Activated T-cell treated with anti-CD3 and anti-CD28 coated beads, Interleukin-2, amount 50 U/mL, for 72 hours (primary cell): ENCODE measurements at regions not wholly inside any gene's neighbourhood (a gene's known extent, or its start where the extent isn't known, plus 50 kb on each side); places are given as distances from the start of the nearest gene placed in this dataset.

Experiments
- ATAC-seq, 2 donors: fragments of 150-1000 bp; cut with Tn5 transposase; replicated peaks in 1 of 2; 2 replicates each; pipeline ENCODE4 v1.10.0; 2021; ENCODE audit warnings: moderate library complexity in 2 of 2, mild to moderate bottlenecking in 1 of 2
- DNase-seq, 2 donors: peaks; one replicate each; pipeline ENCODE4 v3.0.0; 2021 to 2022; ENCODE audit warnings: mixed read lengths in 1 of 2
- H3K27ac Mint-ChIP-seq: one replicate; pipeline ENCODE4 v1.8.0; 2022; ENCODE audit warnings: mild to moderate bottlenecking, moderate library complexity, mixed read lengths
- H3K27me3 Mint-ChIP-seq: one replicate; pipeline ENCODE4 v1.8.0; 2022; ENCODE audit warnings: low read depth, mixed read lengths
- H3K36me3 Mint-ChIP-seq, 2 donors: one replicate each; pipeline ENCODE4 v1.8.0; 2022; ENCODE audit warnings: mixed read lengths in 2 of 2, mild to moderate bottlenecking in 1 of 2; ENCODE audit not compliant: insufficient read depth in 2 of 2
- H3K4me1 Mint-ChIP-seq: one replicate; pipeline ENCODE4 v1.8.0; 2022; ENCODE audit warnings: low read depth, mixed read lengths
- H3K4me3 Mint-ChIP-seq, 2 donors: one replicate each; pipeline ENCODE4 v1.8.0; 2022; ENCODE audit warnings: mild to moderate bottlenecking in 2 of 2, mixed read lengths in 2 of 2, moderate library complexity in 2 of 2
- H3K9me3 Mint-ChIP-seq, 2 donors: one replicate each; pipeline ENCODE4 v1.8.0; 2022; ENCODE audit warnings: mixed read lengths in 2 of 2

DNA sequence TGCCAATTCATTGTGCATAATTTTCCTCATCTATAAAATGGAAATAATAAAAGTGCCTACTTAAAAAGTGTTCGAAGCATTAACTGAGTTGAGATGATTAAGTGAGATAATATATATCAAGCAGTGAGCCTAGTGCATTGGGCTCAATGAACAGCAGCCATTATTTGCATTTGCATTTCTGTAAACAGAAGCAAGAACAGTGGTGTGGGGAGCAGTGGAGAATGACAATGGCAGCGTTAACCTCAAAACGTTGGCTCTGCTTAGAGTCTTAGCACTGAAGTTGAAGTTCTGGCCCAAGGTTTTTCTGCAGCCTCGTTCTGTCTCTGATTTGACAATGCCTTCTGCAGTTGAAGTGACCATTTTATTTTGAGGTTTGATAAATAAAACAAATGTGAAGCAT, 466.3 kb upstream of the ONECUT1 start:
- H3K9me3 Mint-ChIP-seq: no peaks in the 10 kb centered on the region
- no peaks in the 10 kb centered on the region for H3K27me3 Mint-ChIP-seq
- ATAC-seq: no peak
- H3K4me3 Mint-ChIP-seq: no peak overlapping the region
- no peak overlapping the region for H3K27ac Mint-ChIP-seq
- no peaks in the 10 kb centered on the region for H3K36me3 Mint-ChIP-seq
- no peaks in the 10 kb centered on the region for H3K4me1 Mint-ChIP-seq
- DNase-seq: no peak

DNA sequence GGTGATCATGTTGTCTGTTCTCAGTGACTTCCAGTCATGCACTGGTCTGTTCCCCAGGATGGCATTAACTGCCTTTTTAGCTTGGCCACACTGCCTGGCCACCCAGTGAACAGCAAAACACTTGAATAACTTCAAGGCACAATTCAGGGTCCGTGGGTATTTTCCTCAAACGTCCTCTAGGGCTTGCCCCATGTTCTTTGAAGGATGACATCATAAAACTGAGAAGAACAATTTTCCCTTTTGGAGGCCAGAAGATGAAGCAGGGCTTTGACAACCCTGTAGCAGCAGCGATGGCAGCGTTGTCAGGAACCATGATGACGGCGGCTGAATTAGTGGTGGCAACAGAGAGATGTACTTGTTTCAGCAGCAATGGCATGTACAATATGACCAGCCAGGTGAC, 465.9 kb upstream of the ONECUT1 start:
- no peaks in the 10 kb centered on the region for H3K27me3 Mint-ChIP-seq
- no peaks in the 10 kb centered on the region for H3K36me3 Mint-ChIP-seq
- no peak overlapping the region for H3K27ac Mint-ChIP-seq
- H3K4me3 Mint-ChIP-seq: no peak overlapping the region
- no peaks in the 10 kb centered on the region for H3K9me3 Mint-ChIP-seq
- ATAC-seq (no peak), DNase-seq (no peak)
- no peaks in the 10 kb centered on the region for H3K4me1 Mint-ChIP-seq

DNA sequence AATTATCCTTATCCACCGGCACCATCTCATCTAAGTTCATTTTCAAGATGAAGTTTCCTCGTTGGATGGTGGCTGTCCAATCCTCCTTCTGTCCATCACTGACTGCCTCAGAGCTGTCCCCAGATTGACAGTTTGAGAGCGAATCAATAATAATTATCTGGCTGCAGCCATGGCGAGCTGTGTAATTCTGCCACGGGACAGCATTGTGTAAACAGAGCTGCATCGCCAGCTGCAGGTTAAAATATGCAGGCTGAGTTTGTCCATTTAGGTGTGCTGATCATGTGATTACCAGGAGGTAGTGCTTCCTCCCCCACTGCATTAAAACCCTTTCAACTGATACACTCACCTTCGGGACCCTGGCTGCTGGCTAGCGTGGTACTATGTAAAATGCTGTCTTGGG, 461.9 kb upstream of the ONECUT1 start:
- Mint-ChIP-seq H3K9me3 (peaks cover 1% of the 10 kb centered on the region in 2 donors), H3K36me3 (peaks cover 0 to under 1% of the 10 kb centered on the region in 2 donors), H3K4me1 (no peaks in the 10 kb centered on the region), H3K27ac (no peak overlapping the region), H3K27me3 (no peaks in the 10 kb centered on the region), H3K4me3 (no peak overlapping the region)
- no peak for ATAC-seq
- DNase-seq: no peak

DNA sequence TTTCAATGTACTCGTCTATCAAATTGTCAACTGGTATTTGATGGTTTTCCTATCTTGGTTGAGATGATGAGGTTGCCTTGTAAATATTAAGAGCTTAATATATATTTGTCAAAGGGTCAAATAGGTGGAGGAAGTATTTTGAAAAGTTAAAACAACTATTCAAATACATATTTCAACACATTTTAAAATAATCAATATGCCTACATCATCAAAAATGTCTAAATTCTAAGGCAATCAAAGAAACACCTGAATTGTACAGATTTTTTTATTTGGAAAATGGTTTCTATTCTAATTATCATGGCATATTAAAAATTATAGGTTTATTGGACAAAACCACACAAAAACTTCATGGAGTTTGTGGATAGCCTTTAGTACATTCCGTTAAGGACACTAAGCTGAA, 461.4 kb upstream of the ONECUT1 start:
- Mint-ChIP-seq H3K27ac (no peak overlapping the region), H3K27me3 (no peaks in the 10 kb centered on the region), H3K4me3 (no peak overlapping the region), H3K4me1 (no peaks in the 10 kb centered on the region), H3K36me3 (peaks cover 0 to 1% of the 10 kb centered on the region in 2 donors), H3K9me3 (peaks cover 1 to 2% of the 10 kb centered on the region in 2 donors)
- ATAC-seq: no peak
- no peak for DNase-seq

DNA sequence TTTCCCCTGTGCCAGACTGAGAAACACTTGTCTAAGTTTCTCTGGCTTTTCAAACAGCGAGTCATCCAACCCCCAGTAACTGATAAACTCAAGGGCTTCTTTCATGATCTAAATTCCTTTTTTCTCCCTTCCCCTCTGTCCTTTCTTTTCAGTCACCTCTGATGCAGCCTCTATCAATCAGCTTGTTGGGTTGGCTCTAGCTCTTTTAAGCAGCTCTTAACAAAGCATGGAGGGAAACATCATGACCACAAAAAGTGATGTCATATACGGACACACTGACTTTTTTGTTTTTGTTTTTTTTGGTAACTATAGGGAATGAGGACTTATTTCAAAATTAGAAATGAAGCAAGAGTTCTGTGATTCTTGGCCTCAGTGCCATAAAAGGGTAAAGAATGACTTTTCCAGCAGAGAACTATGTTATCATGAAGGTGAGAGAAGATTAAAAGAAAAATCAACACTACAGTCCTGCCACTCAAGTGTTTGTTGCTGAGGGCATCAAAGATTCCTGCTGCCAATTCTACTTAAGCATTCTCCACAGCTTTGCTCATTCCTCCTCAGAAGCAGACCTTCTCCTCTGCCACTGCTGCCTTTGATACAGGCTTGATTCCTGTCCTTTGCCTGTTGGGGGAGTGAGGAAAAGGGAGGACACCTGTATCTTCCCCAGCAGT, 457.0 kb upstream of the ONECUT1 start:
- no peaks in the 10 kb centered on the region for H3K4me1 Mint-ChIP-seq
- peaks cover 0 to 1% of the 10 kb centered on the region in 2 donors for H3K36me3 Mint-ChIP-seq
- H3K27me3 Mint-ChIP-seq: no peaks in the 10 kb centered on the region
- no peak overlapping the region for H3K27ac Mint-ChIP-seq
- no peak for DNase-seq
- no peak for ATAC-seq
- H3K9me3 Mint-ChIP-seq: peaks cover 1 to 3% of the 10 kb centered on the region in 2 donors
- no peak overlapping the region for H3K4me3 Mint-ChIP-seq

DNA sequence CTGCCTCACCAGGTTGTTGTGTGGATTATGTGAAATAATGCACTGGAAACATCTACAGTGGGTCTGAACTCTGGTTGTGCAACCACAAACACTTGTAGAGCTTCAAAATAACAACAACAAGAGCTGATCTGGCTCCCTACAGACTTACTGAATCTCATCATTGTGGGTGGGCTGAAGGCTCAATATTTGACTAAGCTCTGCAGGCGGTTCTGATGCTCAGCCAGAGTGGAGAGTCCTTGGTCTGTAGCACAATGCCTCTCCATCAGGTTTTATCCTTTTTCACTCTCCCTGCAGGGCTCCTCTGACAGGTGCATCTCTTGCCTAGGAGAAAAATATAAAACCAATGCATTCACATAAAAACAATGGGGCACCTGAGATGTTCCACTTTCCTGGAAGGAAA, 456.3 kb upstream of the ONECUT1 start:
- no peak for ATAC-seq
- peaks cover 1 to 3% of the 10 kb centered on the region in 2 donors for H3K9me3 Mint-ChIP-seq
- H3K27me3 Mint-ChIP-seq: no peaks in the 10 kb centered on the region
- H3K36me3 Mint-ChIP-seq: peaks cover 0 to 1% of the 10 kb centered on the region in 2 donors
- DNase-seq: no peak
- no peak overlapping the region for H3K4me3 Mint-ChIP-seq
- no peak overlapping the region for H3K27ac Mint-ChIP-seq
- H3K4me1 Mint-ChIP-seq: no peaks in the 10 kb centered on the region

DNA sequence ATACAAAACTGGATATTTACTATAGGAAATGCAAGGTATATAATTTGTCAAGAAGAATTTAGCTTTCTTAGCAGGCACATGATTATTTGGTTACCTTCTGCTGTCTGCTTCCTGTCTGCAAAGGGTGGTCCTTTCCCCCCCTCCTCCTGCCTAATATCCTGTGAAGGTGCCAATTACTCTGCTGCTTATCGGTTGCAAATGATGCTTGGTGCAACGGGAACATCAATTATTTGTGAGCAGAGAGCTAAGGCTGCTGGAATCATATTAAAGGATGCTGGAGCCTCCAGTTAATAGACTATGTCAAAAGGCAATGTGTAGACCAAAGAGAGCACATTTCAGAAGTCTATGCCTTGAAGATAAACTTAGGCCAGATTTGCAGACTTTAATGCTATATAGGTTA, 443.7 kb upstream of the ONECUT1 start:
- Mint-ChIP-seq H3K4me3 (no peak overlapping the region), H3K36me3 (no peaks in the 10 kb centered on the region), H3K27ac (no peak overlapping the region), H3K27me3 (no peaks in the 10 kb centered on the region), H3K4me1 (no peaks in the 10 kb centered on the region), H3K9me3 (no peaks in the 10 kb centered on the region)
- DNase-seq (no peak), ATAC-seq (no peak)

DNA sequence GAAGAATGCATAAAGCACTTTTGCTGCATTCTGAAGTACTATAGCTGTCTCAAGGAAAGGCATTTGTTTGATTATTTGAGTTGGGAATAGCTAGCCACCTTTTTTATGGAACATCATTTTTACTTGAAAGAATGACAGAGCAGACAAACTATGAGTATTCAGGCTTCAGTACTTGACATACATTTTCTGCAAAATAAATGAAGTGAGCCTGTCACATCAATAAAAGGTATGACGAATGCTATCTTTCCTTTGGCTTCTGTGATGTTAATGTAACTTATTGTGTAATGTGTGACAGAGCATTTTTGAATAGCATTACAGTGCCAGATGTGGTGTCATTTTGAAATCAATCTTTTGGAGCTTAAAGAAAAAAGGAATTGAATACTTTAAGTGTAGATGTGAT, 440.3 kb upstream of the ONECUT1 start:
- Mint-ChIP-seq H3K27me3 (no peaks in the 10 kb centered on the region), H3K27ac (no peak overlapping the region), H3K9me3 (no peaks in the 10 kb centered on the region), H3K36me3 (no peaks in the 10 kb centered on the region), H3K4me3 (no peak overlapping the region), H3K4me1 (no peaks in the 10 kb centered on the region)
- DNase-seq (no peak), ATAC-seq (no peak)

DNA sequence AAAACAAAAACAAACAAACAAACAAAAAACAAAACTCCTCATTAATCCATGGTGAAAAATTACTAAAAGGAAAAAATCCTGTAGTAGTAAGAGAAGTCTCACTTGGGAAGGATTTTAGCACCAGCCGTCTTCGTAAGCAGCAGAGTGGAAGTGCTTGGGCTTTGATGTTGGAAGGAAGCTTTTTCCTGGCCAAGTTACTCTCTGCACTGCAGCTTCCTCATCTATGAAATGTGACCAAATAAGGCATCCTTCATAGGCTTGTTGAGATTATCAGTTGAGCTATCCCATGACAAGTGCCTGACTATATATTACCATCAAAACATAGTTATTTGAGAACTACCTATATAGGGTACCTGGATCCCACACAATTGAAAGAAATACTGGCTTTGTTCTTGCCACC, 436.4 kb upstream of the ONECUT1 start:
- H3K4me3 Mint-ChIP-seq: no peak overlapping the region
- H3K9me3 Mint-ChIP-seq: peaks cover 0 to 2% of the 10 kb centered on the region in 2 donors
- H3K36me3 Mint-ChIP-seq: no peaks in the 10 kb centered on the region
- no peaks in the 10 kb centered on the region for H3K27me3 Mint-ChIP-seq
- no peak overlapping the region for H3K27ac Mint-ChIP-seq
- no peak for DNase-seq
- H3K4me1 Mint-ChIP-seq: no peaks in the 10 kb centered on the region
- no peak for ATAC-seq

DNA sequence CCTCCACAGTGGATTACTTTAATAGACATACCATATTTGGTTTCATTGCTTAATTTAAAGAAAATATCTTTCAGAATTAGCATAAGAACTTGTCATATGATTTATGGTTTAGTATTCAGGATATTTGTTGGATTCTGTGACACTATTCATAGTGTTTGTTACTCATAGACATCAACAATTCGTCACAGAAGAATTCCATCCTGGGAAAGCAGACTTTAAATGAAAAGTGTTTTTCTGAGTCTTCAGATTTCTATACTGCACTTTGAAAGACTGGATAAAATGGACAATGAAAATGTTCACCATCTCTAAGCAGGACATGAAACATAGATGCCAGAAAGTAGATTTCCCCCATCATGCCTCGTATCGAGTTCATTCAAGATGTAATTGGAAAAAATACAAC, 435.6 kb upstream of the ONECUT1 start:
- H3K36me3 Mint-ChIP-seq: no peaks in the 10 kb centered on the region
- no peaks in the 10 kb centered on the region for H3K4me1 Mint-ChIP-seq
- H3K9me3 Mint-ChIP-seq: peaks cover 0 to 2% of the 10 kb centered on the region in 2 donors
- H3K27ac Mint-ChIP-seq: no peak overlapping the region
- no peaks in the 10 kb centered on the region for H3K27me3 Mint-ChIP-seq
- no peak for ATAC-seq
- DNase-seq: no peak
- no peak overlapping the region for H3K4me3 Mint-ChIP-seq

DNA sequence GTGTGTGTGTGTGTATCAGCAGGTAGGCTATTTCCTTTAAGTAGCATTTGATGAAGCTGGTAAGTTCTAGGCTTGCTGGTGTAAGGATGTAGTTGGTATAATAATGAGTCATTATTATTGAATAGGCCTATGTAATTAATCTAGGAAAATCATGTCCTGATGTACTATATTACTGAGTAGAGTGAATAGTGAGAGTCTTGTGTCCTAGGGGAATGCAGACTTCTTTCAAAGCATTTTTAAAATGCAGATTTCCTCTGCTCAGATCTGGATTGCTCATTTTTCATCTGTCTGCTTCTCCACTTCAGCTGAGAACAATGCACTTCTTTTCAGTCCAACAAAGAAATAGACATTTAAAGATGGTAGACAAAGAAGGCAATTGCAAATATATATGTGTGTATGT, 434.2 kb upstream of the ONECUT1 start:
- H3K27me3 Mint-ChIP-seq: no peaks in the 10 kb centered on the region
- H3K4me1 Mint-ChIP-seq: no peaks in the 10 kb centered on the region
- peaks cover 0 to 2% of the 10 kb centered on the region in 2 donors for H3K9me3 Mint-ChIP-seq
- H3K4me3 Mint-ChIP-seq: no peak overlapping the region
- H3K36me3 Mint-ChIP-seq: no peaks in the 10 kb centered on the region
- ATAC-seq: no peak
- no peak overlapping the region for H3K27ac Mint-ChIP-seq
- DNase-seq: no peak

DNA sequence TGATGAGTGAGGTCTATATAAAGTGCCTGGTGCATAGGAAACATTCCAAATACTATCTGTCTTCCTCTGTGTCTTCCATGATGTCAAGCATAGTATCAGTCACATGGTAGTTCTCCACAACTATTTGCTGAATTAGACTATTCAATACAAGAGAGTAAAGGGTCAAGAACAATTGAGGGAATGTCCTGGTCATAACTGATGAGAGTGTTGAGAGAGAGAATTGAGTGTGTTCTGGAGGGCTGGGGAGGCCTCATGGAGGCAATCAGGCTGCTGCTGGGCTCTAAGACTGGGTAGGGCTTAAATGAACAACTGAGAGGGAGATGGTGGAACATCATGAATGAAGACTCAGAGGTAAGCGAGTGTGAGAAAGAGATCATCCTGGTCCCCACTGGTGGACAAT, 433.7 kb upstream of the ONECUT1 start:
- Mint-ChIP-seq H3K27ac (no peak overlapping the region), H3K36me3 (no peaks in the 10 kb centered on the region)

DNA sequence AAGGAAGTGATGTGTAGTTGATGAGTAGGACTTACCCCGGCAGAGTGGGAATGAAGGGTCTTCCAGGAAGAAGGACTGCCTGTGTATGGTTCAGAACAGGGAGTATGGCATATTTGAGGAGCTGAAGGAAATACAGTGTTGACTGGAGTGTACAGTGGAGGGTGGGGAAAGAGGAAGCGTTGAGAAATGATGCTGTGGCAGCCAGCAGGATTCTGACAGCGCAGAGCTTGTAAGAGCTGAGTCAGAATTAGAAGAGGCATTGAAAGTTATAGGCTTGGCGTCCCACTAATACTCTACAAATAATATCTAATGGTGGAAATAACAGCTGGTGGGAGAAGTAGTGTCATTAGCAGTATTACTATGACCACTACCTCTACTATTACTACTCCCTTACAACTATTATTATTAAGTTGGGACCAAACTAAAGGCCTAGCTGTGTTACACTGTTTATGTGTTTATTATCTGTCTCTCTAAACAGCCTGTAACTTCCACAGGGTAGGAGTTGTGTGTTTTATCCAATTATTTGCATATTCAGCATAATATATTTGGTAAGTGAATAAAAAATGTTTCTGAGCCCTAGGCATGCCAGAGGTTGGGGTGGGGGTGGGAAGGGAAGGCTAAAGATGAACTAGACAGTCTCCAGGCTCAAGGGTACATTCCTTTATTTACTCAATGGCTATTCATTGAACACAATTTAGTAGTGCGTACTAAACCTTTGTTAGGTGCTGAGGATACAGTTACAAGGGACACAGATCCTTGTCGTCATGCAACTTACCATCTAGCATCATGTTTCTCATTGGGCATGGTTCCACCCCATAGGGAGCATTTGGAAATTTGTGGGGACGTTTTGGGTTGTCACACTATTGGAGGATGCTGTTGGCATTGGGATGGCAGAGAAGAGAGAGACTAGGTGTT, 428.8 kb upstream of the ONECUT1 start:
- no peaks in the 10 kb centered on the region for H3K4me1 Mint-ChIP-seq
- no peaks in the 10 kb centered on the region for H3K27me3 Mint-ChIP-seq
- no peak overlapping the region for H3K27ac Mint-ChIP-seq
- no peak overlapping the region for H3K4me3 Mint-ChIP-seq
- H3K9me3 Mint-ChIP-seq: peaks cover 0 to 2% of the 10 kb centered on the region in 2 donors
- DNase-seq (no peak), ATAC-seq (no peak)
- H3K36me3 Mint-ChIP-seq: no peaks in the 10 kb centered on the region

More for the DNA sequence above, 433.7 kb upstream of the ONECUT1 start:
- DNase-seq (no peak), ATAC-seq (no peak)
- Mint-ChIP-seq H3K4me1 (no peaks in the 10 kb centered on the region), H3K4me3 (no peak overlapping the region), H3K27me3 (no peaks in the 10 kb centered on the region), H3K9me3 (peaks cover 0 to 2% of the 10 kb centered on the region in 2 donors)
